GM19043 (cell line): ENCODE measurements at regions not wholly inside any gene's neighbourhood (a gene's known extent, or its start where the extent isn't known, plus 50 kb on each side); places are given as distances from the start of the nearest gene placed in this dataset.
"Not testable (repeated sequence)": the region's sequence is repeated elsewhere in the genome, so short reads cannot be mapped to it uniquely, and the experiment has no call there.

Source experiments
- ATAC-seq: cut with Tn5 transposase; IDR thresholded peaks from one replicate; pipeline ENCODE4 v1.9.1; 2021; ENCODE audit warnings: low read depth; ENCODE audit not compliant: unreplicated experiment

DNA sequence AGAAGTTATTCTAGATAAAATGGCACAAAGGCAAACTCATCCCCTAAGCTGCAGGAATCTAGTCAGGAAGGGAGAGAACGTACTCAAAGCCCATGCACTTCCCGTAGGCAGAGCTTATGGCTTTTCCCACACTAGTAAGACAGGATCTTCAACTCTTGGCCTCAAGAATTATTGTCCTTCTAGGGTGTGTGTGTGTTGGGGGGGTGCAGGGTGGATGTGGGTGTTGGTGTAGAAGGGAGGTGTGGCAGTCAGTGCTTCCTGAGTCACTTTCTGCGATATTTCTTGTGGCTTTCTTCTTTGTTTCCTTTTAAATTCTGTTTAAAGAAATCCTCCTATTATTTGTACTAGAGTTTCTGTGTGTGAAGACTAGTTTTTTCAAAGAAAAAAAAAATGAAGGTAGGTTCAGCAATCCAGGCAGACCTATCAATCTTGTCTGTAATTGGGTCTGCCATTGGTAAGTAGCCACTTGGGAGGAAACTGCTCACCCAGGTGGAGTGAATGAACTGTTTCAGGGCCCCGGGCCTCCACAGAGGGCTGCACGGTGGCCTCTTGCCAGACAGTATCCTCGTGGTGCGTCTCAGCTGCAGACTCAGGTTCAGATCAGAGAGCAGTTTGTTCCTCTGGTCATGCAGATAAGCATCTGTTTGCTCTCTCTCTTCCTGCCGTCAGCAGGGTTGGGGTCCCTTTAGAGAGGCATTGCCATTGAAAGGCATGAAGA lies 131.9 kb downstream of the NPR3 start:
- no peak for ATAC-seq

DNA sequence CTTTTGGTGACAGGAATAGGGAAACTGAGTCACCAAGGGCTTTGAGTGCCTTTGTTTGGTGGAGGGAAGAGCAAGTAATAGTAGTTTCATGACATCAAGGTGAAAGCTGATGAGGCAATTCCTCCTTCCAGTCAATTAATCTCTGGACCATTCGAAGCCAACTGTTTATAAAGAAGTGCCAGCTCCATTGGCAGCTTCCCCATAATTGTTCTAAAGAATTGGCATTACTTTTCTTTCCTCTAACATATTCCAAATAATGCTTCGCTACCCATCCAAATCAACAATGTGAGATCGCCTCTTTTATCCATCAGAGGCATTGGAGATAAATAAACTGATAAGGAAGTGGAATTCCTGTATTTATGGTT lies 132.4 kb downstream of the NPR3 start:
- ATAC-seq: no peak

DNA sequence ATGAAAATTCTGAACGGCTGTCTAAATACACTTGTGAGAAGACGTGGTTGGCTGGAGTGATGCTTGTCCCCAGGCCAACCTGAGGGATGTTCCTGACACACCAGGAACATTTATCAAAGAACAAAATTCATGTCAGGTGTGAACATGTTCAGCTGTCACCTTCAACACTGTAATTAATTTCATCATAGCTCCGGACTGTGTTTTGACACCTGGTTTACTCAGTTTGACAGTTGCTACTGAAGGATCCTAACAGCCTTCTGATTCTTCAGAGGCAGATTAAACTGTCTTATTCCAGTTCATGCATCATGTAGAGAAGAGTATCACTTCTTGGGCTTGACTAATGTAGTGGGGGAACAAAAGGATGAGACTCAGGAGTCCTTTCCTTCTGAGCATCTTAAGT lies 134.1 kb downstream of the NPR3 start:
- ATAC-seq: no peak

DNA sequence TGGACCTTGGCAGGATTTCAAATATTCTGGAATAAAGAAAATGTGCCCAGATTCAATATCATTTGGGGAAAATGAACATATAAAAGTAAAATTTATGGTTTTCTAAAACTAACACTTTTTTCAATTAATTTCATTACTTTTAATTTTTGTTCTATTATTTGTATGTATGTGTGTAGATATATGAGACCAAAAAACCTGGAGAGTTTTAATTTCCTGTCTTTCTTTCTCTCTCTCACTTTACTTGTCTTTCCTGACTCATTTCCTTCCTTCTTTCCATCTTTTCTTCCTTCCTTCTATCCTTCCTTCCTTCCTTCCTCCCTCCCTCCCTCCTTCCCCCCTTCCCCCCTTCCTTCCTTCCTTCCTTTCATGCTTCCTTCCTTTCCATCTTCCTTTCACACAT lies 137.0 kb downstream of the NPR3 start:
- ATAC-seq: no peak

DNA sequence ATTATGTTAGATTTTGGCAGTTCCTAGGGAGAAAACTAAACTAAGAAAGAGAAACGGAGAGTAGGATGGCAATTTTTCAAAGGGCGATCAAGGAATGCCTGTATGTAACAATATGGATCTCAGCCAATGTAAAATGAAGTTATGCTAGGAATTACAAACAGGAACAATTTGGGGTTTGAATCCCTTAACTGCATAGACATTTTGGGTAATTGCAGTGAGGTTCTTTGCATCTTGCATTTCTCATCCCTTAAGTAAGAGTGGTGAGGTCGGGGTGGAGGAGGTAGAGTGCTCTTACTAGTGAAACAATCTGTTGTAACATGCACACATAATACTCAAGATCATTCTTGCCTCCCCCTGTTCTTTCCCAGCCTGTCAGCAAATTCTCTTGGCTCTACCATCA lies 137.6 kb downstream of the NPR3 start:
- no peak for ATAC-seq

DNA sequence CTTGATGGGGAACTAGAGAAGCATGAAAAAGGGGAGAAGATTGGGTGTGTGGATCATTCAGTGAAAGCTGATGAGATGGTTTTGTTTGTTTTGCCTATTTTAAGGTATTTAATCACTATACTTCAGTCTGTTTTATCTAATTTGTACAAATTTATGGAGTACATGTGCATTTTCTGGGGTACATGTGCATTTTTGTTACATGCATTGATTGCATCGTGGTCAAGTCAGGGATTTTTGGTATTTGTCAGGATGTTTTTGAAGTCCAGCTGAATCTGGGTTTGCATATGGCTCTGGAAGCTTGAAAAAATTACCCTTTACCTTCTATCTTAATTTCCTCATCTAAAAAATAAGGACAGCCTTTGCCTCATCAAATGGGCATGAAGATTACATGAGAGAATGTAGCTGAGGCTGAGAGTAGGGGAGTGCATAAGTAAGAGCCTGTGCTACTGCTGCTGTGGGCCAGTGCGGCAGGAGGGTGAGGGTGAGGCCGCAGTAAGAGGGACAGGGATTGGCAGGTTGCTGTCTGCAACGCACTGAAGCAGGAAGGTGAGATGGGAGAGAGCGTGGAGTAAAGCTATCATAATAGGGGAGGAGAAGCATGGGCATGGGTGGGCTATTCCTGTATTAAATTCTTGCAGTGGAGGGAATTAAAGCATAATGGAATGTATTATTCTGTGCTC lies 139.8 kb downstream of the NPR3 start:
- ATAC-seq: no peak

DNA sequence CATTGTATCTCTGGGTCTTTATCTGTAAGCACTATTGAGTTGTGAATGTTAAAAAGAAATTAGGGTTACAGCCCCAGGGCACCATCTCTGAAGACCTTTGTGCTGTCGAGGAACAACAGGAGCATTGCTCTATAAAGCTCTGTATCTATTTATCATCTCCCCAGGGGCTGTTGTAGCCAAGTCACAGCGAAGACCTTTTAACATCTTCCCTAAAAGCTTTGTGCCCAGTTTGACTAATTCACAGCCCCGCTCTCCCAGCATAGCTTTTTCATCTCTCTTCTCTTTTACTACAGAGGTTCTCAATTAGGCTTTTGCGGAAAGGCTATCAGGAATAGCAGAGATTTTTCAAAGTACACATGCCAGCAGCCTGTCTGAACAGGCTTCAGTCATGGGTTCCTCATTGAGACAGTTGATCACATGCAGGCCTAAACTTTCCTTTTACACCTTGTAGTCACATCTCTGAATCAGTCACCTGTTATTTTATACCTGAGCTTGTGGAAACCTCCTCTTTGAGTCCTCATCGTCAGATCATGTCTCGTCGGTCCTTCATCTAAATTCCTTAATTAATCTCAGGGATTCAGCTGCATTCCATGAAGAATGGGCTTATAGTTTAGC lies 140.5 kb downstream of the NPR3 start:
- no peak for ATAC-seq

DNA sequence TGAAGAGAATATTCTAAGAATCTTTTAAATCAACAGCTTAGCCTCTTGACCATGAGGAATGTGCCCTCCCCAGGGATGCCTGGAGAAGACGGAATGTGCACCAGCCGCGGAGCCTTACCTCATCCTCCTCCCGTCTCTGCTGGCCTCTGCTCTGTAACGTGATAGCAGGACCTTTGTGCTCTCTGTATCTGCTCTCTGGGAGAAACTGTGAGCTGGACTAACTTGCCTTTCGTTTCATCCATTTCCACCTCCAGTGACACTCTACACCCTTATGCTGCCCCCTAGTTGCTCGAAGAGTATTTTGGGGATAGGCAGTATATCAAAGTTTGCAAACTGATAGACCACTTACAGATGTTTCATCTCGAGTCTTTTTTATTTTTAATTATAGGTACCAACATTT lies 141.4 kb downstream of the NPR3 start:
- ATAC-seq: no peak

DNA sequence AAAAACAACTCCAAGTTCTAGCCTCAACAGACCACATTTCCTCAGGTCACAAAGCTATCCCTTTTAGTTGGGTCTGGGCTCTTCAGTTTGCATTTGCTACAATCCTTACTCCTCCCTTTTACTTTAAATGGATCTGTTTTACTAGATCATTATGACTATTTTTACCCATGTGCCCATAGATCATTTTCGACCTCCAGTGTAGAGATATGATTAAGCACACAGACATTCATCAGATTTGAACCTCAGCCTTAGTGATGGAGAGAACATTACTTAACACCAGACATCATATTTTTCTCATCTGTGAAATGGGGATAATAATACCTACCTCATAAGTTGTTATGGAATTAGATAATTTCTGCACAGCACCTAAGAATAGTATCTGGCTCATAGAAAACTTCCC lies 141.9 kb downstream of the NPR3 start:
- ATAC-seq: no peak

DNA sequence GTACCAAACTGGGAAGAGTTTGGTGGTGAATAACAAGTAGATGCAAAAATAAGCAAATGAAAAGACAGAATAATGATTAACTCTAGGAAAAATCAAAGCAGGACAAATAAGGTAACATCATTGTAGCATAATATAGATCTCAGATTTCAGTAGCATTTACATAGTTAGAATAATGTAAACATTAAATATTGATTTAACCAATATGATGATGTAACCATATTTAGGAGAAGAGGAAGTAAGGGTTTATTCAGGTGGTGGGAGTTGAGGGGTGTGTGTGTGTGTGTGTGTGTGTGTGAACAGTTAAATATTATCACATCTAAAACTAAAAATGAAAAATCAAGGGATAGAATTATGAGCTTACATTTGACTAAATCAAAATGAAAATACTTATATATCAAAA lies 143.4 kb downstream of the NPR3 start:
- no peak for ATAC-seq

DNA sequence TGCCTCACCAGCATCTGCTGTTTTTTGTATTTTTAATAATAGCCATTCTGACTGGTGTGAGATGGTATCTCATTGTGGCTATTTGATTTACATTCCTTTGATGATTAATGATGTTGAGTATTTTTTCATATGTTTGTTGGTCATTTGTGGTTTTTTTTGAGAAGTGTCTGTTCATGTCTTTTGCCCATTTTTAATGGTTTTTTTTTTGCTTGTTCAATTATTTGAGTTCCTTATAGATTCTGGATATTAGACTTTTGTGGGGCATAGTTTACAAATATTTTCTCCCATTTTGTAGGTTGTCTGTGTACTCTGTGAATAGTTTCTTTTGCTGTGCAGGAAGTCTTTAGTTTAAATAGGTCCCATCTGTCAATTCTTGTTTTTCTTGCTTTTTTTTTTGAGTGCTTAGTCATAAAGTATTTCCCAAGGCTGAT lies 148.1 kb downstream of the NPR3 start:
- ATAC-seq: no peak

DNA sequence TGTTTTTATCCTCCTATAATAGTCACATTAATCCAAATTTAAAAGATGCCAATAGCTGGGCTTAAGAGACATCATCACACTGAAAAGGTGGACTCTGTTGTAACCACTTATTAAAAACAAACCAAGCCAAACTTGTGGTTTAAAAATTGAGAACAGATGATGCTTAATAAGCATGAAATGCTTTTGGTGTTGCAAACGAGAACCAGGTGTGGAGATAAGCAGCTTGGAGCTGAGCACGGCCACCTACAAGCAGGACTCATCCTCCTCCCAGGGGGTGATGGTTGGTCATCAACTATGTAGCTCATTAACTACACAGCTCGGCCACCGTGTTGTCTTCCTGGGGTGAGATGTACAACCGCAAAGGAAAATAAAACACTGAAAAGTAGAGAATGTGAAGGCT lies 154.4 kb downstream of the NPR3 start:
- ATAC-seq: no peak

DNA sequence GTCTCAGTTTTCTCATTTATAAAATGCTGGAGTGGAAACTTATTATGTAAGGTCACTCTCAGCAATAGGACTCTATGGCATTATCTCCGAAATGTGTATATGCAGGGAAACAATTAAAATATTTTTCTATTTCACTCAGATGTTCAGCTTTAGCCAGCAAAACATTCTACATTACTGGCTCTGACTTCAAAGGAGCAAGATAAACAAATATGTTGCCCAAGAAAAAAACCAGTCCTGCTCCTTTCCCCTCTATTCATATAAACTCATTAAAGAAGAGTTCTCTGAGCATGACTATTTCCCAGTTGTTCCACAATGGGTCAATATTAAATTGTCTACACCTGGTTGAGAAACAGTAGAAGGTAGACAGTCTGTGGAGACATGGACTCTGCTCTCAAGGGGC lies 155.0 kb downstream of the NPR3 start:
- no peak for ATAC-seq

DNA sequence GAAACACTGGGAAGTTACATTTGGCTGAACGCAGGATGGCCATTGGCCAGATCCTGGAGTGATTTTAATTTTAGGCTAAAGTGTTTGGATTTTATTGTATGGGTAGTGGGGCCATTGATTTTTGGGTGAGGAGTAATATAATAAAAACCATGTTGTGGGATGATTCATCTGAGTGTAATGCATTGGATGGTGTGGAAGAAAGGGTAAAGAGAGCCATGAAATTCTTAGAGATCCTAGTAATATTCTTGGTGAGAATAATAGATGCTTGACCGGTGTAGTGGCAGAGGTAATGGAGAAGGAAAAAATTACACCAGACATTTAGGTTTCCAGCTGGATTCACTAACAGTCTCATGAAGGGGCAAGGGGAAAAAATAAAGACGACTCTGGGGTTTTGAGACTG lies 158.1 kb downstream of the NPR3 start:
- ATAC-seq: no peak

DNA sequence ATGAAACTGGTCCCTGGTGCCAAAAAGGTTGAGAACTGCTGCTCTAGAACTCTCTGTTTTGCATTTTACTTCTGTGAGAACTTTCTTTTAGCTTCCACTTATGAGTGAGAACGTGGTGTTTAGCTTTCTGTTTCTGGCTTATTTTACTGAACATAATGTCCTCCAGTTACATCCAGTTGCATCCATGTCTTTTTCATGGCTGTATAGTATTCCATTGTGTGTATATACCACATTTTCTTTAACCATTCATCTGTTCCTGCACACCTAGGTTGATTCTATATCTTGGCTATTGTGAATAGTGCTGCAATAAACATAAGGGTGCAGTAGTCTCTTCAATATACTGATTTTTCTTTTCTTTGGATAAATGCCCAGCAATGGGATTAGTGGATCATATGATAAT lies 165.7 kb downstream of the NPR3 start:
- ATAC-seq: no peak

DNA sequence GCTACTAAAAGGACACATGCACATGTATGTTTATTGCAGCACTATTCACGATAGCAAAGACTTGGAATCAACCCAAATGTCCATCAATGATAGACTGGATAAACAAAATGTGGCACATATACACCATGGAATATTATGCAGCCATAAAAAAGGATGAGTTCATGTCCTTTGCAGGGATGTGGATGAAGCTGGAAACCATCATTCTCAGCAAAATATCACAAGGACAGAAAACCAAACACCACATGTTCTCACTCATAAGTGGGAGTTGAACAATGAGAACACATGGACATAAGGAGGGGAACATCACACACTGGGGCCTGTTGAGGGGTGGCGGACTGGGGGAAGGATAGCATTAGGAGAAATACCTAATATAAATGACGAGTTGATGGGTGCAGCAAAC lies 168.2 kb downstream of the NPR3 start:
- ATAC-seq: not testable (repeated sequence)

DNA sequence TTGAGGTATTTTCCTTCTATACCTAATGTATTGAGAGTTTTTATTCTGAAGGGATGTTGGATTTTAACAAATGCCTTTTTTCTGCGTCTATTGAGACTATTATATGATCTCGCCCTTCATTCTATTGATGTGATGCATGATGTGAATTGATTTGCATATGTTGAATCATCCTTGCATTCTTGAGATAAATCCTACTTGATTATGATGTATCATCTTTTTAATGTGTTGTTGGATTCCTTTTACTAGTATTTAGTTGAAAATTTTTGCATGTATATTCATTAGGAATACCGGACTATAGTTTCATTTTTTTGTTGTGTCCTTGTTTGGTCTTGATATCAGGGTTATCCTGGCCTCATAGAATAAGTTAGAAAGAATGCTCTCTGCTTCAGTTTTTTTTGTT lies 169.7 kb downstream of the NPR3 start:
- ATAC-seq: no peak

DNA sequence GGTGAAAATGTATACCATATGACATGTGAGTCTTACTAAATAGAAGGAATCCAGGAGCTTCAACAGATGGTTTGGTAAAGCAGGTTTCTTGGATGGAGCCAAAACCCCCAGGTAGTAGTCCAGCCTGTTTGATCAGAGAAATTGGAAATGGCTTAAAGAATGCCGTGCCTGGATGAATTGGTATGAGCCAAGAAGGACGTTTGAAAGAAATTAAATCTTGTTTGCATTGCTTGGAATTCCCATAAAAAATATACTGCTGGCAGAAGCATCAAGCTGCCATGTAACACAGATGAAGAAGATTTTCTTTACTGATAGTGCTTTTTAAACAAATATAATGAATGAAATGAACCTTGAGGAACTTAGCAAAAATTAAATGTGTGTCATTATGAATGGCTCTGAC lies 176.3 kb downstream of the NPR3 start:
- no peak for ATAC-seq

DNA sequence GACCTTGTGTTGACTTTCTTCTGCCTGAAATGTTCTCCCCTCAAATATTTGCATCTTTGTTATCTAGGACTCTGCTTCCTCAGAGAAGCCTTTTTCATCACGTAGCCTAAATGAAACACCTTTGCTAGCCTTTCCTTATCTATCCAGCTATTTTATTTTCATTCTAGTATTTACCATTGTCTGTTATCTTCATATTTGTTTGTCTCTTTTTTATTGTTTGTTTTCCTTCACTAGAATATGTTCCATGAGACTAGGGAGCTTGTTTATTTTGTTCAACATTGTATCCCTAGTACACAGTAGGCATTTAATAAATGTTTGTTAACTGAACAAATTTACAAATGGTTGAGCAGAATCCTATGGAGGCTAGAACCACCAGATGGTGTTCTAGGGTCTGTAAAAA lies 178.0 kb downstream of the NPR3 start:
- ATAC-seq: no peak

DNA sequence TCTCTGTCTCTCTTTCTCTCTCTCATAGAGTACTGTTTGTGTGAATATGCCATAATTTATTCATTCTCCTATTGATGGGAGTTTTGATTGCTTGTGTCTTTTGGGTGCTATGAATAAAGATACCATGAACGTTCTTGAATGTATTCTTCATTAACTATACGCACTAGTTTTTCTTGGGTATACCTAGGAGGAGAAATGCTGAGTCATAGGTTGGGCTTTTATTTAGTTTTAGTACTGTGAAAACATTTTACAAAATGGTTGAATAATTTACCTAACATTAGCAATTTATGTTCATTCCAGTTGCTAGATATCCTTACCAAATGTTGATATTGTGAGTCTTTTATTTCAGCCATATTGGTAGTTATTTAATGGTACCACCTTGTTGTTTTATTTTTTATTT lies 192.5 kb downstream of the NPR3 start:
- ATAC-seq: no peak

DNA sequence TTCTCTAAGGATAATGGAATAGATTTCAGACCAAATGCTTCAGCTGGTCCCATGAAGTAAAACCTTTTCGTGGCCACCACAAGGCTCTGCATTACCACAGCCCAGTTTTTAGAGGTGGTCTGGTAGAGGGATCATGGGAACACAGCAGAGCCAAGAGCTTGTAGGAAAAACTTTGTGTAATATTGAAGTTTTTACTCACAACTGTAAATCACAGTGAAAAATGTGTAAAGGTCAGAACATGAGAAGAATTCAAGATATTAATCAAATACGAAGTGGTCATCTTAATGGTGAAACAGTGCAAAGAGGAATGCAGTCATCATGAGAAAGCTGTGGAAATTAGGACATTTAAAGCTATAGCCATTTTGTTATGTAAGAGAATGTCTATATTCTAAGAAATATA lies 197.5 kb downstream of the NPR3 start:
- no peak for ATAC-seq

DNA sequence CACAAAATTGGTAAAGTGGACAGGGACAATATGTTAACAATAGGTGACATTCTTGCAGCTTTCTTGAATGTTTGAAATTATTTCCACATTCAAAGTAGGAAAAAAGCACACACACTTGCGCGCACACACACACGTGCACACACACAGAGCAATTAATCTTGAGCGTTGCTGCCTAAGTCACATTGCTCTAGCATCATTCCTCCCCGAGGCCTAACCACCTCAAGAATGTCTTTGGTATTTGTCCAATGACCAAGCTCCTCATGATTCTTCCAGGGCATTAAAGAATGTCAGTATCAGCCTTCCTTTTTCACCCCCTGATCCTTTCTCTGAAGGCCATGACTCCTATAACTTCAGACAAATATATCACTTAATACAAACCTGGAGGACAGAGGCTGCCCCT lies 198.1 kb downstream of the NPR3 start:
- ATAC-seq: no peak
